NCI-H526 (cell line): ENCODE measurements at regions not wholly inside any gene's neighbourhood (a gene's known extent, or its start where the extent isn't known, plus 50 kb on each side); places are given as distances from the start of the nearest gene placed in this dataset.

Source experiments
- DNase-seq, 2 experiments: peaks; one replicate each; lab custom pipeline; 2025; lab: John Stamatoyannopoulos, UW

- no peak for DNase-seq
These were observed 452.8 kb downstream of the ENC1 start for GRCh38 chr5:74187757-74188156.

DNA sequence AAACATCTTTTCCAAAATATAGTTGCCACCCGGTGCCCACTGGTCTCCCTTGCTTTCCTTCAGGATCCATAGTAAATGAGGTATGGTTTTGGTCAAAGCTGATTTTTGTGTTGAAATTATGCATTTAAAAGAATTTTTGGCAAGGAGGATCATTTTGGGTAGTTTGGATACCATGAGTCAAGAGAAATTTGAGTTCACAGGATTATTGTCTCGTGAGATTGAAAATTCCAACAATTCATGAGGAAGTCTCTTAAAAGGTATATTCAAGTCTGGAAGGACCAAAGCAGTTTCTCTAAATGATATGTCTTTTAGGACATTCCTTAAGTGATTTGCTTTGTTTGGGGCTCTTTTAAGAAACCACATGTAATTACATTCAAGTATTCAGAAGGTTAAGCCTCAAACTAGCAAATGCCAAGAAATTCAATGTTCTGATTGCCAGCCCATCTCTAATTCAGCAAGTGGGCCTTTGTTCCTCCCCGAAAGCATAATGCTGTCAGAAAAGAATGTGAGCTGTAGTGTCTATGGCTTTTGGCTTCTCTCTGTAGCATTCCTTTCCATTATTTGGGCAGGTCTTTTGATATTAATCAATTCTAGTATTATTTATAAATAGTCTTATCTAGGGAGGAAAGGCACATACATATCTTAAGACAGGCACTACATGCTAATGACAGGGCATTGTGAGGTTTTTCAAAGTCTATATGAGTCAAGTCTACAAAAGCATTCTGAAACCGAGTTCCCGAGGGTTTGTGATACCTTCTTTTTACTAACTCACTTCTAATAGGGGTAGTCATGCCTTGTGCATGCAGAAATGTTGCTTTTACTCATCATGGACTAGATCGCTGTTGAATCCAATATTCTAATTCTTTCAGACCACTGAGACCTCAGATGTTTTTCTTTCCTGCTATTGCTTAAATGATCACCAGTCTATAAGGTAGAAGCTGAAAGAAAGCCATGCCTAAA lies 453.9 kb downstream of the ENC1 start:
- DNase-seq: no peak

GRCh38 chr5:74185599-74185998 lies 454.9 kb downstream of the ENC1 start:
- DNase-seq: no peak

DNA sequence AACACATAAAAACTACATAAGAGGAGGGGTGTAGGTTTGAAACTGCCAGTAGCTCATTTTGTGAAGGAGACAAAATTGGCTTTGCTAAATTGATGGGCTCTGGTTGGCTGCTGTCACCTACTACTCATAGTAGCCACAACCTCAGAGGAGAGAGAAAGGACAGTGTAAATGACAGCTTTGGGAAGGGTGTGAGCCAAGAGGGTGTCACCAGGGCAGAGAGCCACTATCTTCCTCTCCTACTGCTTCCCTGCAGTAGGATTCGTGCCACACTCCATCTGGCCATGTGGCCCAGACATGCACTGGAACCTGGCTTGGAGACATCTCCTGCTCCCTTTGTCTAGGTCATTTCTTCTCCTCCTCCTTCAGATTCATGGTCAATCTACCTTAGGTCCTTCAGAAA lies 455.9 kb downstream of the ENC1 start:
- DNase-seq: no peak

DNA sequence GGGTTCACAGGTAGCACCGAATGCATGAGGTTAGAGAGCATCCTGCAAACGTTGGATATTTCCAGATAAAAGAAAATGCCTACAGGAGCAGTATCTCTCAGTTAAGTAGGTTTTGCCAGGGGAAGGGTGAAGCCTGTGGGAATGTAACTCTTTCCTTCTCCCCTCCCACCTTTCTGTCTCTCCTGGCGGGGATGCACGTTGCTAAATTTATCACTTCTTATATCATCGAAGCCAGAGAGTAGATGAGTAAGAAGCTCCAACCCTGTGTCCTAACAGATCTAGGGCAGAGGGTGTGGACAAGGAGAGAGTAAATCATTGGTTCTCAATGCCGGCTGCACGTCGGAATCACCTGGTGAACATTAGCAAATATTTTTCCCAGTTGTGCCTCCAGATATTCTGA lies 457.5 kb downstream of the ENC1 start:
- DNase-seq: no peak

DNA sequence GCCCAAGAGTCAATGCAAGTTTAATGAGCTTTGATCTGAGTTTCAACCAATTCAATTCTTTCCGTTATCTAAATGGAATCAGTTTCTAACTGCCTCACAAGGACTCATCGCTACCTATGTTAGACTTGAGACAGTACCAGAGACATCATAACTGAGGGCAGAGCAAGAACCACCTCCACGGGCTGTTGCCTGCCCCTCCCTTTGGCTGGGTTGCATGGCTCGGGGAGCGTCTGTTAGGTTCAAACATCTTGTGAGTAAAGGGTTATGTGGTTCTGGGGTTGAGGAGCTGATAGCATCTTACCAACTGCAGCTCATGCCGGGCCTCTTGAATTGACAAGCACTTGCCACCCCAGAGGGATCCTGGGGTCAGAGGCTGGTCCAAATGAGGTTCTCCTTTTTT lies 457.9 kb downstream of the ENC1 start:
- no peak for DNase-seq

GRCh38 chr5:74179701-74180100 lies 460.8 kb downstream of the ENC1 start:
- no peak for DNase-seq

DNA sequence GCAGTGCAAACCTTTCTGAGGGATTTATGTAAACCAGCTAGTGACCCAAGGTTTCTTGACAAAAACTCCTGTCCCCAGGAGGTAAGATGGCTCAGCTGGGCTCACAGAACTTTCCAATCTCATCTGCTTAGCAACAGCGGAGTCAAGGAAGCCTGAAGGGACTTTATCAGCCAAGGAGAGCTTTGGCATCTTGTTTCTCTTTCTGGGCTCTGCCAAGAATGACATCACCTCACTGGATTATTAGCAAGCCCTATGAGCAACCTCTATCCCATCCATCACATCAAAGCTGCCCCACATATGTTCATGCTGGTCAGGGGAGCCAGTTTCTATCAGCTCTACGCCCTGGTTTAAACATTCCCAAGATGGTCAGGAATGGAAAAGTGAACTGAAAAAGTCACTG lies 461.3 kb downstream of the ENC1 start:
- DNase-seq: no peak

DNA sequence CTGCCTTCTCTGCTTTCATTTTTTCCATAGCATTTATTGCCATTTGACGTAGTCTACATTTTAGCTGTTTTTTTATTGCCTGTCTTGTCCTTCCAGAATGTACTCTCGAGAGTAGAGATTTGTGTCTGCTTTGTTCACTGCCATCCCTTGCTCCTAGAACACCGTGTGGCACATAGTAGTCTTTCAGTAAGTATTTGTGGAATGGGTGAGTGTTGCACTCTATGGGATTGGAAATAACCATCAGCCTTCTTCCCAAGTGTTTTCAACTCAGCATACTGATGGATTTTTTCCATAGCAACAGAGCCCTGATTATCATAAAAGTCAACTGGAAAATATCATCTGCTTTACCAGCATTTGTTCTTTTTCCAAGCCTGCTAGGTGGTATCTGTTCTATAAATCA lies 462.6 kb downstream of the ENC1 start:
- DNase-seq: no peak

- no peak for DNase-seq
These were observed 466.2 kb downstream of the ENC1 start for GRCh38 chr5:74174366-74174765.

GRCh38 chr5:74173665-74174064 lies 466.9 kb downstream of the ENC1 start:
- no peak for DNase-seq

GRCh38 chr5:74173241-74173640 lies 467.3 kb downstream of the ENC1 start:
- DNase-seq: no peak

DNA sequence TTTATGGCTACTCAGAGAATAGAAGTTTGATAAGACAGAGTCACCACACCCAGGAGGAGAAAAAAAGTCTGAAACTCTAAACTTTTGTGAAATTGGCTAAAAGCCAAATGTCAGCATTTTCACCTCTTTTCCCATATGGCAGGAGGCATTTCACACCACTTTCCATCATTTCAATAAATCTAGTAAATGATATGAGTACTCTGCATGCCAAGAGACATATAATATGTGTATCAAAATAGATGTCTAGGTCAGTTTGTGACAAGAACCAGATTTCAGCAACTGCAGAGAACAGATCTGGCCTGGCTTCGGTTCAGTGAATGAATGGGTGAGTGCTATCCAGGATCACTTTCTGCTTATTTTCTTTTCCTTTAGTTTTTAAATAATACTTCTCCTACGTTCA lies 470.8 kb downstream of the ENC1 start:
- DNase-seq: no peak

- DNase-seq: no peak
These were observed 472.6 kb downstream of the ENC1 start for GRCh38 chr5:74167930-74168315.

DNA sequence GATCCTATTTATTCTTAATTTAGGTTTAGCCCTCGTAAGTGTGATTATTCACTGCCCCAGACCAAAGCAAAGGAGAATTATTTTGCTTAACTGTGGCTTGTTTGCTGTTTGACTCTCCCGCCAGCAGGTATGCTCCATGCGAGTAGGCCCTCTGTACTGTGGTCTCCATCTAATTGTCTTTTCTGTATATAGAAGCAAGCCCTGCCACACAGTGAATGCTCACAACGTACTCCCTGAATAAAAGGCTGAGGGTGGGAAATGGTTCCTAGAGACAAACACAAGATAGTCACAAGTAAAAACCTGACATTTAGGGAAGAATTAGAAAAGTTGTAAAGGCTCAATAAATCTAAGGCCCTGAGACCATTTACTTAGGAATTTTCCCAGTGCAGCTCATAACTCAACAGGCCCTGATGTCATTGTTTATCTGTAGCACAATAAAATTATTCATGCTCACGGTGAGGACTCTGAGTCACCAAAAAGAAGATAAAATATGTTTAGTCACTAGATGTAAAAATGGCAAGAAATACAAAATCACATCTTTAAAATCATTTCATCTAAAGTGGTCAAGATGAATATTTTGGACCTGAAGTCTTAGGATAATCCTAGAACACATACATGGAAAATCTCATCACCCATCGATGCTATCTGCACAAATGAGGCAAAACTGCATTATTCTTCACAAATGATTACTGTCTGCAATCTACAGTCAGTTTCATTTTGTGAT lies 473.2 kb downstream of the ENC1 start:
- no peak for DNase-seq

GRCh38 chr5:74166064-74166463 lies 474.5 kb downstream of the ENC1 start:
- DNase-seq: no peak

GRCh38 chr5:74164725-74165235 lies 475.7 kb downstream of the ENC1 start:
- DNase-seq: no peak

- no peak for DNase-seq
These were observed 478.0 kb downstream of the ENC1 start for GRCh38 chr5:74162524-74162923.

DNA sequence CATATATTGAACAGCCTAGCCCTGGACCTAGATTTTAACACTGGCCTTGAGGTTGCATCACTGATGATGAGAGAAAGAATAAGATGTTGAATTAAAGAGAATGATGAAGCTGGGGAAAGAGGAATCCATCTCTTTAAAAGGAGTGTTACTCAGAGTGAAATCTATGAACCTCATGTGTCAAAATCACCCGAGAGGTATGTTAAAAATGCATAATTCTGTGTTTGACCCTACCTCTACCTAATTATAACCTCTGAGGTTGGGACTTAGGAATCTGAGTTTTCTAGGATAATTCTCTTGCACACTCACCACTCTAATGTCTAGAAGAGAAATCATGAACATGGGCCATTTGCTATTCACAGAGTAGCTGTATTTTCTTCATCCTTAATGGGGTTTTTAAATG lies 479.4 kb downstream of the ENC1 start:
- no peak for DNase-seq

DNA sequence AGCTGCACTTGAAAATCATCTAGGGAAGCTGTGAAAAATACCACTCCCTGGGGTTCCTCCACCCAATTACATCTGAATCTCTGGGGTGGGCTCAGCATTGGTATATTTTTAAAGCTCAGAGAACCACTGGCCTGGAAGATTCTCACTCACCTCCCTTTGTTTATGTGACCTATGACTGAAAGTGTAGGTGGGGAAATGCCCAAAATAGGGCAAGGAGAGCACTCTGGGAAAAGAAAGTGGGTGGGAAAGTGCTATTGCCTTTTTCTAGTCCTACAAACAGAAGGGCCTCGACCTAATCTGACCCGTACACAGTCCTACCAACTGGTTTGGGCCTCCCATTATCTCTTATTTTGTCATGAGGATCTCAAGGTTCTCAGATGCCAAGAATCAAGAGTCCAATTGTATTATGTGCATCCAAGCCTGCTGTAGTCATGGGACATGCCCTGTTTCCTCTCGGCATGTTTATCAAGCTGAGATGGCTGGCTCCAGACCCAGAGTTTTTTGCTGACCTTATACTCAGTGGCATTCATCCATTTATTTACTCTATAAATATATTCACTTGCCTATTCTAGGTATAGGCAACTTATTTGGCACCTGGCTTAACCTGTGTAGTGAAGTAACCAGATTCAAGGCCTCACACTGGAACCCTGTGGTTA lies 483.7 kb downstream of the ENC1 start:
- no peak for DNase-seq

- DNase-seq: no peak
These were observed 485.0 kb downstream of the ENC1 start for GRCh38 chr5:74155501-74155900.

GRCh38 chr5:74154526-74154925 lies 486.0 kb downstream of the ENC1 start:
- DNase-seq: no peak
